Gastrocnemius medialis (tissue), 4 donors: ENCODE measurements at regions not wholly inside any gene's neighbourhood (a gene's known extent, or its start where the extent isn't known, plus 50 kb on each side); places are given as distances from the start of the nearest gene placed in this dataset.

ENCODE experiments used
- ATAC-seq, 2 donors: fragments of 150-250 bp; one replicate each; pipeline ENCODE4 v1.9.1; 2016
- DNase-seq, 2 donors: peaks; one replicate each; pipeline ENCODE4 v3.0.0-alpha.2; 2019
- H3K27ac ChIP-seq, 4 donors: fragments of 200-600 bp; sonication (generic); 1 replicate in 1 of 4; 2 replicates in 3 of 4; pipeline ENCODE4 v1.5.1; 2016 to 2018; ENCODE audit warnings: mild to moderate bottlenecking in 2 of 4, moderate library complexity in 1 of 4
- H3K27me3 ChIP-seq, 3 donors: fragments of 200-600 bp; sonication (generic) in 2 of 3; 1 replicate in 1 of 3; 2 replicates in 2 of 3; pipeline versions ENCODE4 v1.5.1 to v1.6.0; 2016 to 2019; ENCODE audit warnings: mild to moderate bottlenecking in 1 of 3, moderate library complexity in 1 of 3
- H3K36me3 ChIP-seq, 2 donors: fragments of 200-600 bp; sonication (generic) in 1 of 2; one replicate each; pipeline ENCODE4 v1.5.1; 2017 to 2018
- H3K4me1 ChIP-seq, 2 donors: fragments of 200-600 bp; sonication (generic) in 1 of 2; one replicate each; pipeline ENCODE4 v1.5.1; 2016 to 2017; ENCODE audit warnings: mild to moderate bottlenecking in 2 of 2
- H3K4me3 ChIP-seq, 4 donors: fragments of 200-600 bp; sonication (generic) in 3 of 4; 1 replicate in 1 of 4; 2 replicates in 3 of 4; pipeline ENCODE4 v1.5.1; 2016 to 2019; ENCODE audit warnings: mild to moderate bottlenecking in 2 of 4
- H3K9me3 ChIP-seq, 3 donors: fragments of 200-600 bp; sonication (generic) in 2 of 3; 1 replicate in 1 of 3; 2 replicates in 2 of 3; pipeline ENCODE4 v1.5.1; 2016 to 2019
- CTCF ChIP-seq, 5 experiments: fragments of 450-650 bp in 3 of 5; fragments of 200-600 bp in 2 of 5; sonication (generic) in 2 of 5; IDR thresholded peaks in 4 of 5; conservative IDR thresholded peaks in 1 of 5; 1 replicate in 4 of 5; 2 replicates in 1 of 5; pipeline ENCODE4 v1.5.1; 2016 to 2019; ENCODE audit warnings: antibody characterized with exemption in 5 of 5, mild to moderate bottlenecking in 3 of 5, moderate library complexity in 3 of 5
- POLR2A ChIP-seq, 2 donors: fragments of 450-650 bp; IDR thresholded peaks; one replicate each; pipeline ENCODE4 v1.6.1; 2017; ENCODE audit warnings: antibody characterized with exemption in 2 of 2, mild to moderate bottlenecking in 2 of 2, moderate library complexity in 2 of 2
- in situ Hi-C, 4 donors: fragments of 200-750 bp; cut with MboI; loops; one replicate each; pipeline versions ENCODE4 v1.15.0 to v1.8.0; 2017; ENCODE audit warnings: low sequenced_read_pairs in 4 of 4
- intact Hi-C: fragments of 100-400 bp; cut with DNase I; formaldehyde crosslinking; loops from one replicate; pipeline ENCODE4 v1.15.1; 2023; ENCODE audit warnings: low total_unique reads

- Histone ChIP-seq H3K9me3 (no peaks in the 10 kb centered on the region), H3K27me3 (no peaks in the 10 kb centered on the region), H3K36me3 (no peaks in the 10 kb centered on the region), H3K27ac (no peak overlapping the region), H3K4me1 (no peaks in the 10 kb centered on the region), H3K4me3 (no peak overlapping the region)
- no peak for DNase-seq
- intact Hi-C loops (no loop called here), in situ Hi-C loops (no loop called here)
- no peak for ATAC-seq
- TF ChIP-seq CTCF (IDR thresholded peaks at IDR 0.05 in 4 of 5, conservative IDR thresholded peaks at IDR 0.05 in 1 of 5) (no peak), POLR2A (IDR thresholded peaks at IDR 0.05) (no peak)
Observed at GRCh38 chr18:54718408-54718773, 109.9 kb upstream of the RAB27B start.

- no peaks in the 10 kb centered on the region for H3K27me3 ChIP-seq
- no peak for ATAC-seq
- no peak overlapping the region for H3K27ac ChIP-seq
- in situ Hi-C loops (no loop called here), intact Hi-C loops (no loop called here)
- no peak for DNase-seq
- no peaks in the 10 kb centered on the region for H3K4me1 ChIP-seq
- H3K36me3 ChIP-seq = no peaks in the 10 kb centered on the region
- TF ChIP-seq POLR2A (IDR thresholded peaks at IDR 0.05) = no peak
- TF ChIP-seq CTCF (IDR thresholded peaks at IDR 0.05 in 4 of 5, conservative IDR thresholded peaks at IDR 0.05 in 1 of 5) = no peak
- no peak overlapping the region for H3K4me3 ChIP-seq
- H3K9me3 ChIP-seq = no peaks in the 10 kb centered on the region
Observed at GRCh38 chr18:54720620-54721019, 107.7 kb upstream of the RAB27B start.

GRCh38 chr18:54726143-54726542 is 102.1 kb upstream of the RAB27B start:
- no peak for ATAC-seq
- TF ChIP-seq CTCF (IDR thresholded peaks at IDR 0.05 in 4 of 5, conservative IDR thresholded peaks at IDR 0.05 in 1 of 5) = no peak
- no peak for TF ChIP-seq POLR2A (IDR thresholded peaks at IDR 0.05)
- no peak for DNase-seq
- H3K27ac ChIP-seq = no peak overlapping the region
- H3K27me3 ChIP-seq = no peaks in the 10 kb centered on the region
- no peaks in the 10 kb centered on the region for H3K36me3 ChIP-seq
- in situ Hi-C loops (no loop called here), intact Hi-C loops (no loop called here)
- no peaks in the 10 kb centered on the region for H3K4me1 ChIP-seq
- no peak overlapping the region for H3K4me3 ChIP-seq
- H3K9me3 ChIP-seq = no peaks in the 10 kb centered on the region

GRCh38 chr18:54734059-54734458 is 94.2 kb upstream of the RAB27B start:
- H3K27me3 ChIP-seq = no peaks in the 10 kb centered on the region
- in situ Hi-C loops = no loop called here
- H3K4me3 ChIP-seq = no peak overlapping the region
- no peaks in the 10 kb centered on the region for H3K36me3 ChIP-seq
- TF ChIP-seq CTCF (IDR thresholded peaks at IDR 0.05 in 4 of 5, conservative IDR thresholded peaks at IDR 0.05 in 1 of 5) (no peak), POLR2A (IDR thresholded peaks at IDR 0.05) (no peak)
- ATAC-seq = no peak
- no peaks in the 10 kb centered on the region for H3K4me1 ChIP-seq
- intact Hi-C loops = no loop called here
- no peak overlapping the region for H3K27ac ChIP-seq
- no peak for DNase-seq
- no peaks in the 10 kb centered on the region for H3K9me3 ChIP-seq

GRCh38 chr18:54736981-54737380 is 91.3 kb upstream of the RAB27B start:
- no peak for DNase-seq
- H3K9me3 ChIP-seq = no peaks in the 10 kb centered on the region
- H3K36me3 ChIP-seq = no peaks in the 10 kb centered on the region
- TF ChIP-seq POLR2A (IDR thresholded peaks at IDR 0.05) = no peak
- TF ChIP-seq CTCF (IDR thresholded peaks at IDR 0.05 in 4 of 5, conservative IDR thresholded peaks at IDR 0.05 in 1 of 5) = no peak
- no peak overlapping the region for H3K4me3 ChIP-seq
- no peaks in the 10 kb centered on the region for H3K4me1 ChIP-seq
- no peaks in the 10 kb centered on the region for H3K27me3 ChIP-seq
- in situ Hi-C loops = no loop called here
- intact Hi-C loops = no loop called here
- H3K27ac ChIP-seq = no peak overlapping the region
- no peak for ATAC-seq
